Mesenchymal stem cell (in vitro differentiated cells and primary cell): ENCODE measurements at regions not wholly inside any gene's neighbourhood (a gene's known extent, or its start where the extent isn't known, plus 50 kb on each side); places are given as distances from the start of the nearest gene placed in this dataset.

Experiments used
- DNase-seq: peaks from one replicate; pipeline ENCODE4 v3.0.0-alpha.2; 2013
- H2AFZ ChIP-seq: one replicate; pipeline ENCODE4 v1.6.1; 2013; ENCODE audit warnings: low read depth, mild to moderate bottlenecking, control low read depth, inconsistent platforms, low read length, moderate library complexity
- H2AK5ac ChIP-seq: 2 replicates; pipeline ENCODE4 v1.6.1; 2013; ENCODE audit warnings: low read length, moderate library complexity, mild to moderate bottlenecking, inconsistent platforms; ENCODE audit not compliant: severe bottlenecking
- H2BK120ac ChIP-seq: one replicate; pipeline ENCODE4 v1.6.1; 2013; ENCODE audit warnings: low read depth, mild to moderate bottlenecking, inconsistent platforms, low read length, moderate library complexity
- H2BK12ac ChIP-seq, 2 experiments: one replicate each; pipeline ENCODE4 v1.6.1; 2013; ENCODE audit warnings: inconsistent platforms in 2 of 2, low read length in 2 of 2, mild to moderate bottlenecking in 2 of 2, moderate library complexity in 2 of 2, control low read depth in 1 of 2
- H2BK15ac ChIP-seq: one replicate; pipeline ENCODE4 v1.6.1; 2013; ENCODE audit warnings: mild to moderate bottlenecking, low read depth, inconsistent platforms; ENCODE audit not compliant: poor library complexity, severe bottlenecking
- H2BK5ac ChIP-seq: 2 replicates; pipeline ENCODE4 v1.6.1; 2013; ENCODE audit warnings: low read depth, mild to moderate bottlenecking, low read length, control low read depth, inconsistent platforms; ENCODE audit not compliant: poor library complexity, severe bottlenecking
- H3K14ac ChIP-seq, 2 experiments: one replicate each; pipeline ENCODE4 v1.6.1; 2013; ENCODE audit warnings: inconsistent platforms in 2 of 2, low read length in 2 of 2, control low read depth in 1 of 2, mild to moderate bottlenecking in 1 of 2, moderate library complexity in 1 of 2
- H3K18ac ChIP-seq, 2 experiments: one replicate each; pipeline ENCODE4 v1.6.1; 2013; ENCODE audit warnings: inconsistent platforms in 2 of 2, low read length in 2 of 2, control low read depth in 1 of 2, low read depth in 1 of 2, mild to moderate bottlenecking in 1 of 2
- H3K23ac ChIP-seq, 2 experiments: one replicate each; pipeline ENCODE4 v1.6.1; 2013; ENCODE audit warnings: inconsistent platforms in 2 of 2, low read length in 2 of 2, mild to moderate bottlenecking in 2 of 2, moderate library complexity in 2 of 2, control low read depth in 1 of 2
- H3K27ac ChIP-seq: 2 replicates; pipeline ENCODE4 v1.5.1; 2013; ENCODE audit warnings: mild to moderate bottlenecking, moderate library complexity, low read length, control low read depth, inconsistent platforms; ENCODE audit not compliant: poor library complexity, severe bottlenecking
- H3K27me3 ChIP-seq, 2 experiments: 2 replicates each; pipeline versions ENCODE4 v1.6.1 to v1.7.0; 2013; ENCODE audit warnings: low read length in 2 of 2, mild to moderate bottlenecking in 2 of 2, moderate library complexity in 2 of 2, control low read depth in 1 of 2, inconsistent platforms in 1 of 2; ENCODE audit not compliant: control insufficient read depth in 1 of 2, insufficient read depth in 1 of 2
- H3K36me3 ChIP-seq, 2 experiments: 2 replicates each; pipeline versions ENCODE4 v1.6.1 to v1.7.0; 2013; ENCODE audit warnings: low read length in 2 of 2, control low read depth in 1 of 2, inconsistent platforms in 1 of 2, low read depth in 1 of 2, mild to moderate bottlenecking in 1 of 2; ENCODE audit not compliant: insufficient read depth in 2 of 2, control insufficient read depth in 1 of 2
- H3K4ac ChIP-seq, 2 experiments: one replicate each; pipeline ENCODE4 v1.6.1; 2013; ENCODE audit warnings: inconsistent platforms in 2 of 2, low read length in 2 of 2, mild to moderate bottlenecking in 2 of 2, moderate library complexity in 2 of 2, control low read depth in 1 of 2, low read depth in 1 of 2
- H3K4me1 ChIP-seq: 2 replicates; pipeline ENCODE4 v1.6.1; 2013; ENCODE audit warnings: low read depth, low read length, control low read depth; ENCODE audit not compliant: control insufficient read depth, insufficient read depth
- H3K4me2 ChIP-seq: 2 replicates; pipeline ENCODE4 v1.6.1; 2013; ENCODE audit warnings: low read length, mild to moderate bottlenecking, inconsistent platforms; ENCODE audit not compliant: poor library complexity, severe bottlenecking
- H3K4me3 ChIP-seq, 2 experiments: 2 replicates each; pipeline versions ENCODE4 v1.5.1 to v1.7.0; 2013; ENCODE audit warnings: low read length in 2 of 2, mild to moderate bottlenecking in 2 of 2, control low read depth in 1 of 2, low read depth in 1 of 2; ENCODE audit not compliant: insufficient read depth in 1 of 2
- H3K79me1 ChIP-seq: replicated peaks from 2 replicates; pipeline ENCODE4 v1.6.1; 2013; ENCODE audit warnings: mild to moderate bottlenecking, control low read depth, low read length, inconsistent platforms; ENCODE audit not compliant: poor library complexity, severe bottlenecking
- H3K9ac ChIP-seq: 2 replicates; pipeline ENCODE4 v1.7.0; 2013; ENCODE audit warnings: mild to moderate bottlenecking, low read length, moderate library complexity
- H3K9me3 ChIP-seq: 2 replicates; pipeline ENCODE4 v1.7.0; 2013; ENCODE audit warnings: mild to moderate bottlenecking, low read length; ENCODE audit not compliant: control insufficient read depth
- H4K8ac ChIP-seq: one replicate; pipeline ENCODE4 v1.6.1; 2013; ENCODE audit warnings: inconsistent platforms, mild to moderate bottlenecking, low read length, moderate library complexity
- H4K91ac ChIP-seq: one replicate; pipeline ENCODE4 v1.6.1; 2013; ENCODE audit warnings: mild to moderate bottlenecking, low read length, inconsistent platforms
- WGBS: methylation state at CpG from one replicate; pipeline ENCODE4 v1.1.7; 2013; ENCODE audit warnings: mixed read lengths; 5-methylcytosine and 5-hydroxymethylcytosine counted together

GRCh38 chr1:31510853-31511789 lies 65.2 kb upstream of the TINAGL1 start:
- H3K27ac ChIP-seq, result no peak overlapping the region
- 47% methylated on average over 7 of the region's 8 CpGs for WGBS

DNA sequence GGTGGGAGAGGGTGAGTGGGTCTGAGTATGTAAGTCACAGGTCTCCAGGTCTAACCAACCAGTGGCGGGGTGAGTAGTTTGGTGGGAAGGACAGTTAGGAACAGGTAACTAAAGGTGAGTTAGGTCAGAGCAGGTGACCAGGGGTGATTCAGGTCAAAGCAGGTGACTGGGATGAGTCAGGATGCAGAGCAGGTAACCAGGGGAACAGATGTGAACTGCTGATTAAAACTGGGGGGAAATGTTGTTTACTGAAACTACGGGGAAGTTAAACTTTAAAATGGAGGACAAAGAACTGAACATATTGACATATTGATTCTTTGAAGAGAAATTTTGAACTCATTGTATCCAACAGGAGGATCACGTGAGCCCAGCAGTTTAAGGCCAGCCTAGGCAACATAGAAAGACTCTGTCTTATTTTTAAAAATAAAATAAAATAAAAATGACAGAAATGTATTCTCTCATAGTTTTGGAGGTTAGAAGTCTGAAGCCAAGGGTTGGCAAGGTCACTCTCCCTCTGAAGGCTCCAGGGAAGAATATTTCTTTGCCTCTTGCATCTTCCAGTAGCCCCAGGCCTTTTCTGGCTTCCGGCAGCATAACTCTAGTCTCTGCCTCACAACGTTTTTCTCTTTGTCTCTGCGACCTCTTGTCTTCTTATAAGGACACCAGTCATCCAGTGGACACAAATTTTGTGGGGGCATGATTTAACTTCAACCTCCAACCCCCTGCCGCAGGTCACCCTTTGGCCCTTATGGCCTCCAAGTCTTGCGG lies 64.3 kb upstream of the TINAGL1 start:
- Histone ChIP-seq H3K79me1 (no peaks in the 10 kb centered on the region), H3K4me1 (peaks cover 2% of the 10 kb centered on the region), H3K27ac (no peak overlapping the region), H2BK5ac (no peak overlapping the region), H2BK120ac (no peak overlapping the region), H4K91ac (no peak overlapping the region), H3K27me3 (peaks cover 23 to 83% of the 10 kb centered on the region in 2 experiments), H3K4me2 (no peak overlapping the region), H3K9me3 (peaks cover 12% of the 10 kb centered on the region), H3K4ac (no peak overlapping the region), H3K9ac (no peak overlapping the region), H4K8ac (no peak overlapping the region), H3K18ac (no peak overlapping the region), H2AK5ac (no peak overlapping the region), H2BK12ac (no peak overlapping the region), H3K4me3 (no peak overlapping the region), H3K23ac (no peak overlapping the region), H2AFZ (no peak overlapping the region), H3K14ac (no peak overlapping the region), H3K36me3 (no peaks in the 10 kb centered on the region), H2BK15ac (no peak overlapping the region)
- WGBS, result 70% methylated on average over 7 of the region's 8 CpGs
- DNase-seq, result no peak

More at GRCh38 chr1:31510853-31511789, 65.2 kb upstream of the TINAGL1 start:
- Histone ChIP-seq H3K36me3 (no peaks in the 10 kb centered on the region), H3K23ac (no peak overlapping the region), H3K14ac (no peak overlapping the region), H3K4me3 (no peak overlapping the region), H2BK5ac (no peak overlapping the region), H2AK5ac (no peak overlapping the region), H3K27me3 (peaks cover 30 to 91% of the 10 kb centered on the region in 2 experiments), H3K9me3 (peaks cover 12% of the 10 kb centered on the region), H3K4me1 (peaks cover 2% of the 10 kb centered on the region), H3K9ac (no peak overlapping the region), H2AFZ (no peak overlapping the region), H3K79me1 (no peaks in the 10 kb centered on the region), H2BK15ac (no peak overlapping the region), H3K18ac (no peak overlapping the region), H4K8ac (no peak overlapping the region), H3K4me2 (no peak overlapping the region), H2BK120ac (no peak overlapping the region), H2BK12ac (no peak overlapping the region), H4K91ac (no peak overlapping the region), H3K4ac (no peak overlapping the region)
- DNase-seq, result no peak

DNA sequence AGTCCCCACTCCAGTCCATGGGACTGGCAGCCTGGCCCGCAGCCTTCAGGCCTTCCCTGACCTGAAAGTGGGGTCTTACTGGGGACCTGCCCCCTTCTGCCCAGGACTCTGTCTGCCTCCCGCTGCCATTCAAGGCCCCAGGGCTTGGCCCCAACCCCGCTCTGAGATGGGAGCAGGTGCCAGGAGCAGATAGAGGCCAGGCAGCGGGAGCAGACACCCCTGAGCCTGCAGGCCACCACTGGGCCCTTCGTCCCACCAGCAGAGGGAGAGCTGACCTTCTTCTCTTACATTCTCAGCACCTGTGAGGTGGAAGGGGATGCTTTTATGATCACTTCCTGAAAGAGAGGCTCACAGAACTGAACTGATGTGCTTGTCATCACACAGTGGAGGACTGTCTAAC lies 62.2 kb upstream of the TINAGL1 start:
- WGBS, result 88% methylated on average over 3 of the region's 5 CpGs
- Histone ChIP-seq H3K27ac (no peak overlapping the region), H3K27me3 (peaks cover 30 to 77% of the 10 kb centered on the region in 2 experiments), H2BK5ac (no peak overlapping the region), H3K4me3 (no peak overlapping the region), H3K36me3 (no peaks in the 10 kb centered on the region), H3K79me1 (no peaks in the 10 kb centered on the region), H3K9me3 (peaks cover 12% of the 10 kb centered on the region), H2BK15ac (no peak overlapping the region), H4K8ac (no peak overlapping the region), H3K4me2 (no peak overlapping the region), H2BK12ac (no peak overlapping the region), H3K23ac (no peak overlapping the region), H2AFZ (no peak overlapping the region), H3K4me1 (peaks cover 2% of the 10 kb centered on the region), H3K14ac (no peak overlapping the region), H4K91ac (no peak overlapping the region), H3K4ac (no peak overlapping the region), H2AK5ac (no peak overlapping the region), H3K18ac (no peak overlapping the region), H3K9ac (no peak overlapping the region), H2BK120ac (no peak overlapping the region)
- no peak for DNase-seq
